ENCODE measurements at regions not wholly inside any gene's neighbourhood (a gene's known extent, or its start where the extent isn't known, plus 50 kb on each side); places are given as distances from the start of the nearest gene placed in this dataset.

DNA sequence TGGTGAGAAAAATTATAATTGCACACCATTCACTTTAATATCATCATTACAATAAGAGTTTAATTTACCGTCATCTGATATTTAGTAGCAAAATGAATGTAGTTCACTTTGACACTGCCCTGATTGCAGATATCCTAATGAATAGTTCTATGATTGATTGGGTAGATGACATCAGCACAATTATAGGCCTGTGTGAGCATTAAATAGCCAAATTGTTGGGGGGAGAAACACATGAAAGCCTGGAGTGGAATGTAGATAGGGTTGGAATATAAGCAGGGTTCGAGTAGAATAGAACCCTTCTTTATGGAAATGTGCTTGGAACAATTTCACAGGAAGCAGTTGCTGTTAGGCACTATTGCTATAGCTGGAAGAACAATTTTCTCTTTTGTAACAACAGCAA, 1526.2 kb downstream of the RPA4 start:
- peaks cover 10 to 13% (median 11%) of the 10 kb centered on the region in 3 experiments for H3K36me3 Mint-ChIP-seq (ENCODE audit: insufficient read depth in 1 of 3, low read depth in 3 of 3)
- Histone ChIP-seq H3K9ac (ENCODE audit: extremely low read depth, insufficient read length, low read length) (no peak overlapping the region), H2BK5ac (ENCODE audit: insufficient read length, low read length) (no peak overlapping the region), H4K20me1 (ENCODE audit: control insufficient read depth, insufficient read depth, insufficient read length) (no peaks in the 10 kb centered on the region), H3K4ac (ENCODE audit: low read depth, low read length) (no peak overlapping the region), H3K79me2 (ENCODE audit: insufficient read depth, low read length) (no peaks in the 10 kb centered on the region), H3K27ac (ENCODE audit: insufficient read length, low read depth, low read length) (no peak overlapping the region), H2BK20ac (ENCODE audit: low read depth, low read length, poor library complexity, severe bottlenecking) (no peak overlapping the region), H3K79me1 (ENCODE audit: insufficient read depth, low read depth, low read length, poor library complexity, severe bottlenecking) (no peaks in the 10 kb centered on the region), H3K23ac (ENCODE audit: insufficient read length, low read depth, low read length) (no peak overlapping the region), H3K9me3 (ENCODE audit: control insufficient read depth, low read depth, low read length) (no peaks in the 10 kb centered on the region), H4K5ac (ENCODE audit: insufficient read length, low read depth, low read length) (no peak overlapping the region), H2AFZ (ENCODE audit: low read length) (no peak overlapping the region), H2BK12ac (ENCODE audit: insufficient read length, low read depth, low read length) (no peak overlapping the region), H4K91ac (ENCODE audit: insufficient read length, low read depth, low read length) (no peak overlapping the region), H3K4me2 (ENCODE audit: insufficient read depth, insufficient read length, low read length) (no peak overlapping the region), H2BK15ac (ENCODE audit: low read depth, low read length) (no peak overlapping the region), H3K27me3 (ENCODE audit: insufficient read depth, low read length) (no peaks in the 10 kb centered on the region), H2AK5ac (ENCODE audit: insufficient read length, low read length) (no peak overlapping the region), H4K8ac (replicated peaks; ENCODE audit: insufficient read length, low read depth, low read length) (no peak overlapping the region), H3K4me1 (ENCODE audit: insufficient read depth, low read length) (no peaks in the 10 kb centered on the region), H2BK120ac (ENCODE audit: low read depth, low read length, poor library complexity, severe bottlenecking) (no peak overlapping the region), H3K18ac (ENCODE audit: insufficient read length, low read depth, low read length) (no peak overlapping the region), H3K23me2 (ENCODE audit: insufficient read length, low read depth, low read length, poor library complexity, severe bottlenecking) (no peaks in the 10 kb centered on the region), H3T11ph (ENCODE audit: low read length) (no peak overlapping the region), H3K56ac (ENCODE audit: insufficient read length, low read depth, low read length) (no peak overlapping the region), H3K14ac (ENCODE audit: insufficient read depth, low read length) (no peak overlapping the region)
- H3K9me3 Mint-ChIP-seq = peaks cover 12 to 13% of the 10 kb centered on the region in 2 experiments
- no CpG with 5 or more reads among the region's 2 CpGs for WGBS (ENCODE audit: extremely low coverage, insufficient read length, low lambda C conversion rate)
- DNase-seq = no peak
- H3K4me3 Mint-ChIP-seq = no peak overlapping the region
- no peaks in the 10 kb centered on the region; the same call in 1 of the 2 replicates for H3K27me3 Mint-ChIP-seq (ENCODE audit: low read depth)
- peaks cover 0 to 11% of the 10 kb centered on the region in 2 experiments; a peak in 2 of 4 replicates for H3K4me1 Mint-ChIP-seq
- H3K27ac Mint-ChIP-seq = no peak overlapping the region
- TF ChIP-seq, protein P1, sequence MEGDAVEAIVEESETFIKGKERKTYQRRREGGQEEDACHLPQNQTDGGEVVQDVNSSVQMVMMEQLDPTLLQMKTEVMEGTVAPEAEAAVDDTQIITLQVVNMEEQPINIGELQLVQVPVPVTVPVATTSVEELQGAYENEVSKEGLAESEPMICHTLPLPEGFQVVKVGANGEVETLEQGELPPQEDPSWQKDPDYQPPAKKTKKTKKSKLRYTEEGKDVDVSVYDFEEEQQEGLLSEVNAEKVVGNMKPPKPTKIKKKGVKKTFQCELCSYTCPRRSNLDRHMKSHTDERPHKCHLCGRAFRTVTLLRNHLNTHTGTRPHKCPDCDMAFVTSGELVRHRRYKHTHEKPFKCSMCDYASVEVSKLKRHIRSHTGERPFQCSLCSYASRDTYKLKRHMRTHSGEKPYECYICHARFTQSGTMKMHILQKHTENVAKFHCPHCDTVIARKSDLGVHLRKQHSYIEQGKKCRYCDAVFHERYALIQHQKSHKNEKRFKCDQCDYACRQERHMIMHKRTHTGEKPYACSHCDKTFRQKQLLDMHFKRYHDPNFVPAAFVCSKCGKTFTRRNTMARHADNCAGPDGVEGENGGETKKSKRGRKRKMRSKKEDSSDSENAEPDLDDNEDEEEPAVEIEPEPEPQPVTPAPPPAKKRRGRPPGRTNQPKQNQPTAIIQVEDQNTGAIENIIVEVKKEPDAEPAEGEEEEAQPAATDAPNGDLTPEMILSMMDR (conservative IDR thresholded peaks at IDR 0.05) = no peak

All from H9 (cell line).